SK-N-SH treated with all-trans-retinoic acid at 6 μM for 48 hours (cell line): ENCODE measurements at regions not wholly inside any gene's neighbourhood (a gene's known extent, or its start where the extent isn't known, plus 50 kb on each side); places are given as distances from the start of the nearest gene placed in this dataset.

Source experiments
- ARNTL ChIP-seq: fragments of 450-650 bp; formaldehyde crosslinking; IDR thresholded peaks from 2 replicates; pipeline ENCODE4 v1.5.0; 2020; ENCODE audit warnings: low read depth, mild to moderate bottlenecking, moderate library complexity, borderline replicate concordance
- BACH2 ChIP-seq: fragments of 250-450 bp; sonication (Bioruptor Pico); IDR thresholded peaks from 2 replicates; pipeline ENCODE4 v1.9.0; 2021; ENCODE audit warnings: mild to moderate bottlenecking, borderline replicate concordance
- ISL1 ChIP-seq: fragments of 250-450 bp; sonication (Bioruptor Pico); IDR thresholded peaks from 2 replicates; pipeline ENCODE4 v2.1.2; 2022; ENCODE audit warnings: mild to moderate bottlenecking, moderate library complexity
- ZFP30 ChIP-seq: fragments of 450-650 bp; formaldehyde crosslinking; IDR thresholded peaks from 2 replicates; pipeline ENCODE4 v1.5.0; 2022; ENCODE audit warnings: mild to moderate bottlenecking, moderate library complexity
- TF ChIP-seq, protein P1 (sequence below): fragments of 250-450 bp; sonication (Bioruptor Pico); IDR thresholded peaks from 2 replicates; pipeline ENCODE4 v1.8.0; 2020; ENCODE audit warnings: mild to moderate bottlenecking, moderate library complexity, borderline replicate concordance
- TF ChIP-seq, protein P2 (sequence below): fragments of 250-450 bp; sonication (Bioruptor Pico); IDR thresholded peaks from 2 replicates; pipeline ENCODE4 v1.8.0; 2021; ENCODE audit warnings: low read depth, mild to moderate bottlenecking, moderate library complexity, borderline replicate concordance

DNA sequence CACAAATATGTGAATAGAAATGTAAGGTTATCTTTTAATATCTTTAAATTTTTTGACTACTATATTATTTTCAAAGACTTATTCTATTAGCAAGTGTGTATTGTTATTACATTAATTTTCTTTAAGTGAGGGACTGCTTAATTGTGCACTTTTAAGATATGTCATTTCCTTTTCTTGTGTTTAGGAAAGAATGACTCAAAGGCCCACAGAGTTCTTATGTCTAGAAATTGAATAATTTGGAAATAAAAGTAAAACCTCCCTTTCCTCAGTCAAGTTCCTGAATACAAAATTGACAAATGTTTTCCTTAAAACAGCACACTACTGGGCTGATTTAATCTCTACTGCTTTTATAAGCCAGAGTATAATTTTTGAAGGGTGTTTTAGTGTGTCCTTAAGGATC, 169.7 kb downstream of the TMEM47 start:
- TF ChIP-seq, protein P1, sequence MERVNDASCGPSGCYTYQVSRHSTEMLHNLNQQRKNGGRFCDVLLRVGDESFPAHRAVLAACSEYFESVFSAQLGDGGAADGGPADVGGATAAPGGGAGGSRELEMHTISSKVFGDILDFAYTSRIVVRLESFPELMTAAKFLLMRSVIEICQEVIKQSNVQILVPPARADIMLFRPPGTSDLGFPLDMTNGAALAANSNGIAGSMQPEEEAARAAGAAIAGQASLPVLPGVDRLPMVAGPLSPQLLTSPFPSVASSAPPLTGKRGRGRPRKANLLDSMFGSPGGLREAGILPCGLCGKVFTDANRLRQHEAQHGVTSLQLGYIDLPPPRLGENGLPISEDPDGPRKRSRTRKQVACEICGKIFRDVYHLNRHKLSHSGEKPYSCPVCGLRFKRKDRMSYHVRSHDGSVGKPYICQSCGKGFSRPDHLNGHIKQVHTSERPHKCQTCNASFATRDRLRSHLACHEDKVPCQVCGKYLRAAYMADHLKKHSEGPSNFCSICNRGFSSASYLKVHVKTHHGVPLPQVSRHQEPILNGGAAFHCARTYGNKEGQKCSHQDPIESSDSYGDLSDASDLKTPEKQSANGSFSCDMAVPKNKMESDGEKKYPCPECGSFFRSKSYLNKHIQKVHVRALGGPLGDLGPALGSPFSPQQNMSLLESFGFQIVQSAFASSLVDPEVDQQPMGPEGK (CRISPR knock-in tag): no peak
- no peak for TF ChIP-seq ZFP30 (CRISPR knock-in tag)
- TF ChIP-seq, protein P2, sequence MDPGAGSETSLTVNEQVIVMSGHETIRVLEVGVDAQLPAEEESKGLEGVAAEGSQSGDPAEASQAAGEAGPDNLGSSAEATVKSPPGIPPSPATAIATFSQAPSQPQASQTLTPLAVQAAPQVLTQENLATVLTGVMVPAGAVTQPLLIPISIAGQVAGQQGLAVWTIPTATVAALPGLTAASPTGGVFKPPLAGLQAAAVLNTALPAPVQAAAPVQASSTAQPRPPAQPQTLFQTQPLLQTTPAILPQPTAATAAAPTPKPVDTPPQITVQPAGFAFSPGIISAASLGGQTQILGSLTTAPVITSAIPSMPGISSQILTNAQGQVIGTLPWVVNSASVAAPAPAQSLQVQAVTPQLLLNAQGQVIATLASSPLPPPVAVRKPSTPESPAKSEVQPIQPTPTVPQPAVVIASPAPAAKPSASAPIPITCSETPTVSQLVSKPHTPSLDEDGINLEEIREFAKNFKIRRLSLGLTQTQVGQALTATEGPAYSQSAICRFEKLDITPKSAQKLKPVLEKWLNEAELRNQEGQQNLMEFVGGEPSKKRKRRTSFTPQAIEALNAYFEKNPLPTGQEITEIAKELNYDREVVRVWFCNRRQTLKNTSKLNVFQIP (CRISPR knock-in tag): no peak
- TF ChIP-seq BACH2 (CRISPR knock-in tag): no peak
- no peak for TF ChIP-seq ISL1 (CRISPR knock-in tag)
- no peak for TF ChIP-seq ARNTL (CRISPR knock-in tag)
